Transverse colon (tissue), 4 donors: ENCODE measurements at regions not wholly inside any gene's neighbourhood (a gene's known extent, or its start where the extent isn't known, plus 50 kb on each side); places are given as distances from the start of the nearest gene placed in this dataset.

Experiments used
- EP300 ChIP-seq: sonication (generic); formaldehyde crosslinking; IDR thresholded peaks from one replicate; pipeline ENCODE4 v1.6.1; 2017; ENCODE audit warnings: antibody characterized with exemption, low read depth
- POLR2A ChIP-seq: fragments of 450-650 bp; IDR thresholded peaks from one replicate; pipeline ENCODE4 v1.6.1; 2016; ENCODE audit warnings: antibody characterized with exemption, mild to moderate bottlenecking, moderate library complexity
- POLR2AphosphoS5 ChIP-seq, 3 donors: sonication (generic); formaldehyde crosslinking; IDR thresholded peaks; one replicate each; pipeline ENCODE4 v1.6.1; 2016; ENCODE audit warnings: antibody characterized with exemption in 3 of 3
- TF ChIP-seq, protein P1 (sequence below), 5 experiments: fragments of 200-600 bp in 3 of 5; fragments of 450-650 bp in 2 of 5; sonication (generic) in 3 of 5; IDR thresholded peaks; 1 replicate in 2 of 5; 2 replicates in 3 of 5; pipeline ENCODE4 v1.5.1; 2016 to 2017; ENCODE audit warnings: antibody characterized with exemption in 5 of 5, inconsistent platforms in 3 of 5, mild to moderate bottlenecking in 2 of 5, moderate library complexity in 1 of 5

DNA sequence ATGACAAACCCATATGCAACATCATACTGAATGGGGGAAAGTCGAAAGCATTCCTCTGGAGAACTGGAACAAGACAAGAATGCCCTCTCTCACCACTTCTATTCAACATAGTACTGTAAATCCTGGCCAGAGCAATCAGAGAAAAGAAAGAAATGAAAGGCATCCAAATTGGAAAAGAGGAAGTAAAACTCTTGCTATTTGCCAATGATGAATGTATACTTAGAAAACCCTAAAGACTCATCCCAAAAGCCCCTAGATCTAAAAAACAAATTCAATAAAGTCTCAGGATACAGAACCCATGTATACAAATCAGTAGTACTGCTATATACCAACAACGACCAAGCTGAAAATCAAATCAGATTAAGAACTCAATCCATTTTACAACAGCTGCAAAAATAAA lies 66.9 kb downstream of the SPATA31C2 start:
- TF ChIP-seq, protein P1, sequence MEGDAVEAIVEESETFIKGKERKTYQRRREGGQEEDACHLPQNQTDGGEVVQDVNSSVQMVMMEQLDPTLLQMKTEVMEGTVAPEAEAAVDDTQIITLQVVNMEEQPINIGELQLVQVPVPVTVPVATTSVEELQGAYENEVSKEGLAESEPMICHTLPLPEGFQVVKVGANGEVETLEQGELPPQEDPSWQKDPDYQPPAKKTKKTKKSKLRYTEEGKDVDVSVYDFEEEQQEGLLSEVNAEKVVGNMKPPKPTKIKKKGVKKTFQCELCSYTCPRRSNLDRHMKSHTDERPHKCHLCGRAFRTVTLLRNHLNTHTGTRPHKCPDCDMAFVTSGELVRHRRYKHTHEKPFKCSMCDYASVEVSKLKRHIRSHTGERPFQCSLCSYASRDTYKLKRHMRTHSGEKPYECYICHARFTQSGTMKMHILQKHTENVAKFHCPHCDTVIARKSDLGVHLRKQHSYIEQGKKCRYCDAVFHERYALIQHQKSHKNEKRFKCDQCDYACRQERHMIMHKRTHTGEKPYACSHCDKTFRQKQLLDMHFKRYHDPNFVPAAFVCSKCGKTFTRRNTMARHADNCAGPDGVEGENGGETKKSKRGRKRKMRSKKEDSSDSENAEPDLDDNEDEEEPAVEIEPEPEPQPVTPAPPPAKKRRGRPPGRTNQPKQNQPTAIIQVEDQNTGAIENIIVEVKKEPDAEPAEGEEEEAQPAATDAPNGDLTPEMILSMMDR (IDR thresholded peaks at IDR 0.05) = no peak
- no peak for TF ChIP-seq EP300
- TF ChIP-seq POLR2A = no peak
- TF ChIP-seq POLR2AphosphoS5 (IDR thresholded peaks at IDR 0.05) = no peak
